GM12891 (cell line): ENCODE measurements at regions not wholly inside any gene's neighbourhood (a gene's known extent, or its start where the extent isn't known, plus 50 kb on each side); places are given as distances from the start of the nearest gene placed in this dataset.

Source experiments
- DNase-seq: peaks from one replicate; pipeline ENCODE4 v3.0.0; 2011; ENCODE audit warnings: low spot score; ENCODE audit not compliant: insufficient read length
- FAIRE-seq: peaks from 2 replicates; lab custom pipeline; 2011; peaks lifted over from hg19 to GRCh38; lab: Jason Lieb, UNC
- PAX5 ChIP-seq: IDR thresholded peaks from 2 replicates; pipeline ENCODE4 v1.6.1; 2011; ENCODE audit warnings: low read length, moderate library complexity, mild to moderate bottlenecking; ENCODE audit not compliant: insufficient read depth, severe bottlenecking
- POLR2A ChIP-seq: IDR thresholded peaks from 2 replicates; pipeline ENCODE4 v1.6.1; 2011; ENCODE audit warnings: low read depth, low read length, control low read depth
- POLR2AphosphoS5 ChIP-seq: IDR thresholded peaks from 2 replicates; pipeline ENCODE4 v1.6.1; 2011; ENCODE audit warnings: low read depth, low read length, control low read depth
- POU2F2 ChIP-seq: IDR thresholded peaks from 2 replicates; pipeline ENCODE4 v1.6.1; 2011; ENCODE audit warnings: low read depth, mild to moderate bottlenecking, control low read depth, low read length, moderate library complexity
- SPI1 ChIP-seq: IDR thresholded peaks from 2 replicates; pipeline ENCODE4 v1.6.1; 2011; ENCODE audit warnings: low read depth, low read length, control low read depth
- TAF1 ChIP-seq: IDR thresholded peaks from 2 replicates; pipeline ENCODE4 v1.6.1; 2011; ENCODE audit warnings: low read depth, low read length, control low read depth

- DNase-seq (no peak), FAIRE-seq (no peak)
- TF ChIP-seq SPI1 (no peak), TAF1 (no peak), POLR2AphosphoS5 (no peak), POU2F2 (no peak)
Observed at GRCh38 chr3:64345371-64345770, 120.1 kb upstream of the PRICKLE2 start.

GRCh38 chr3:64344721-64345207, 119.5 kb upstream of the PRICKLE2 start:
- DNase-seq (no peak), FAIRE-seq (no peak)

GRCh38 chr3:64343689-64344430, 118.6 kb upstream of the PRICKLE2 start:
- TF ChIP-seq POU2F2 (no peak), TAF1 (no peak), POLR2A (no peak)
- FAIRE-seq, result no peak

More at GRCh38 chr3:64344721-64345207, 119.5 kb upstream of the PRICKLE2 start:
- TF ChIP-seq TAF1 (no peak), POLR2A (no peak), SPI1 (no peak), POLR2AphosphoS5 (no peak), PAX5 (no peak), POU2F2 (no peak)

GRCh38 chr3:64342940-64343688, 117.8 kb upstream of the PRICKLE2 start:
- FAIRE-seq (no peak), DNase-seq (no peak)
- TF ChIP-seq SPI1, result no peak
- no peak for TF ChIP-seq POLR2AphosphoS5
- TF ChIP-seq TAF1, result no peak
- TF ChIP-seq POLR2A, result no peak
- no peak for TF ChIP-seq POU2F2
- TF ChIP-seq PAX5, result no peak

More at GRCh38 chr3:64343689-64344430, 118.6 kb upstream of the PRICKLE2 start:
- no peak for DNase-seq

- TF ChIP-seq TAF1 (no peak), PAX5 (no peak), POLR2A (no peak), SPI1 (no peak), POU2F2 (no peak), POLR2AphosphoS5 (no peak)
- FAIRE-seq, result no peak
- DNase-seq, result no peak
Observed at GRCh38 chr3:64341296-64341695, 116.0 kb upstream of the PRICKLE2 start.

GRCh38 chr3:64340641-64341101, 115.4 kb upstream of the PRICKLE2 start:
- DNase-seq, result no peak
- no peak for TF ChIP-seq TAF1
- no peak for TF ChIP-seq POU2F2
- TF ChIP-seq POLR2A, result no peak
- no peak for TF ChIP-seq PAX5
- no peak for TF ChIP-seq POLR2AphosphoS5
- TF ChIP-seq SPI1, result no peak
- FAIRE-seq, result no peak

GRCh38 chr3:64336488-64336887, 111.2 kb upstream of the PRICKLE2 start:
- TF ChIP-seq TAF1 (no peak), POU2F2 (no peak), POLR2AphosphoS5 (no peak), SPI1 (no peak), PAX5 (no peak), POLR2A (no peak)
- FAIRE-seq, result no peak
- DNase-seq, result no peak

GRCh38 chr3:64332459-64333350, 107.4 kb upstream of the PRICKLE2 start:
- no peak for DNase-seq
- TF ChIP-seq POLR2A (no peak), SPI1 (no peak), POLR2AphosphoS5 (no peak), POU2F2 (no peak)
- FAIRE-seq, result no peak

- no peak for DNase-seq
- no peak for FAIRE-seq
- TF ChIP-seq PAX5, result no peak
Observed at GRCh38 chr3:64331605-64332004, 106.3 kb upstream of the PRICKLE2 start.
